DOHH2 (cell line): ENCODE measurements at regions not wholly inside any gene's neighbourhood (a gene's known extent, or its start where the extent isn't known, plus 50 kb on each side); places are given as distances from the start of the nearest gene placed in this dataset.

Source experiments
- EZH2phosphoT487 ChIP-seq: fragments of 200-600 bp; sonication (generic); IDR thresholded peaks from 2 replicates; pipeline ENCODE4 v1.6.1; 2017; ENCODE audit warnings: borderline replicate concordance, mild to moderate bottlenecking, antibody characterized with exemption, low read length, moderate library complexity, mixed read lengths
- TF ChIP-seq, protein P1 (sequence below): fragments of 200-600 bp; sonication (generic); IDR thresholded peaks from one replicate; pipeline ENCODE4 v1.5.1; 2014; ENCODE audit warnings: antibody characterized with exemption, mild to moderate bottlenecking, low read depth, low read length; ENCODE audit not compliant: poor library complexity, severe bottlenecking

DNA sequence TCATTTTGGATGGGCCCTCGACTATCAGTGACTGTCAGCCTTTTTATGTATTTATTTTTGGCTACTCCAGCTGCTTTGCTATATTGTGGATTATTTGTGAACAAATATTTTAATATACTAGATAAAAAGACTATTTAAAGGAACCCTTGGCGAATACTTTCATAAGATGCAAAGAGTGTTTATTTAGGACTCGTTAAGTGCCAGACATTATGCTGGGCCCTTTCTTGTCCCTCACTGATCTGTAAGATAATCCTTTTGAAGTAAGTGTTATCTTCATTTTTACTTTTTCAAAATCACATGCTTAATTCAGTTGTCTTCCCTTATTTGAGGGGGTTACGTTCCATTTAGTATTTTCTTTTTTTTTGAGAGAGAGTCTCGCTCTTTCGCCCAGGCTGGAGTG lies 376.8 kb upstream of the C2CD4B start:
- TF ChIP-seq, protein P1, sequence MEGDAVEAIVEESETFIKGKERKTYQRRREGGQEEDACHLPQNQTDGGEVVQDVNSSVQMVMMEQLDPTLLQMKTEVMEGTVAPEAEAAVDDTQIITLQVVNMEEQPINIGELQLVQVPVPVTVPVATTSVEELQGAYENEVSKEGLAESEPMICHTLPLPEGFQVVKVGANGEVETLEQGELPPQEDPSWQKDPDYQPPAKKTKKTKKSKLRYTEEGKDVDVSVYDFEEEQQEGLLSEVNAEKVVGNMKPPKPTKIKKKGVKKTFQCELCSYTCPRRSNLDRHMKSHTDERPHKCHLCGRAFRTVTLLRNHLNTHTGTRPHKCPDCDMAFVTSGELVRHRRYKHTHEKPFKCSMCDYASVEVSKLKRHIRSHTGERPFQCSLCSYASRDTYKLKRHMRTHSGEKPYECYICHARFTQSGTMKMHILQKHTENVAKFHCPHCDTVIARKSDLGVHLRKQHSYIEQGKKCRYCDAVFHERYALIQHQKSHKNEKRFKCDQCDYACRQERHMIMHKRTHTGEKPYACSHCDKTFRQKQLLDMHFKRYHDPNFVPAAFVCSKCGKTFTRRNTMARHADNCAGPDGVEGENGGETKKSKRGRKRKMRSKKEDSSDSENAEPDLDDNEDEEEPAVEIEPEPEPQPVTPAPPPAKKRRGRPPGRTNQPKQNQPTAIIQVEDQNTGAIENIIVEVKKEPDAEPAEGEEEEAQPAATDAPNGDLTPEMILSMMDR: no peak
- TF ChIP-seq EZH2phosphoT487: no peak
